ENCODE measurements at regions not wholly inside any gene's neighbourhood (a gene's known extent, or its start where the extent isn't known, plus 50 kb on each side); places are given as distances from the start of the nearest gene placed in this dataset.
A peak's percentile ranks its signal among the peaks of the same experiment; 100 is the strongest.

DNA sequence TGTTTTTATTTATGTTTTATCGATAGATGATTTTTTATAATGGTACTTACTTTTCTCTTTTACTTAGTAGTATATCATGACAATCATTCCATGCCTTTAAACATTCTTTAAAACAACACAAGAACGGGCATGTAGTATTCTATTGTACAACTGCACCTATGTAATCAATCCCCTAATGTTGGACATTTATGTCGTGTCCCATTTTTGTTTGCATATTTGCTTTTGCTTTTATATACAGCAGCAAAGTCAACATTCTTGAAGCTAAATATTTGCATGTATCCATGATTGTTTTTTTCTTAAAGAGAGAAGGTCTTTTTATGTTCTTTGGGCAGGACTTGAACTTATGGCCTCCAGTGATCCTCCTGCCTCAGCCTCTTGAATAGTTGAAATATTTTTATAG lies 527.0 kb upstream of the CLINT1 start:
- Mint-ChIP-seq H3K27me3 (ENCODE audit: low read depth in 3 of 3) (peaks cover 0 to 4% (median under 1%) of the 10 kb centered on the region in 3 donors), H3K36me3 (peaks cover 0 to 2% of the 10 kb centered on the region in 2 donors), H3K9me3 (peaks cover 4 to 21% (median 18%) of the 10 kb centered on the region in 7 donors), H3K4me3 (no peak overlapping the region), H3K4me1 (peaks cover 51% of the 10 kb centered on the region), H3K27ac (peak overlapping the region in 2 of 7 donors; percentile 35 to 88)
- Histone ChIP-seq H3K36me3 (replicated peaks in 1 of 2; ENCODE audit: control insufficient read depth in 1 of 2, insufficient read depth in 2 of 2, low read length in 2 of 2) (no peaks in the 10 kb centered on the region), H2AFZ (ENCODE audit: insufficient read depth, low read depth, low read length, poor library complexity, severe bottlenecking) (no peak overlapping the region), H3K27me3 (ENCODE audit: control insufficient read depth in 2 of 2, insufficient read depth in 2 of 2, low read length in 2 of 2) (no peaks in the 10 kb centered on the region), H3K4me3 (replicated peaks in 1 of 3; ENCODE audit: low read depth in 2 of 3, low read length in 3 of 3) (no peak overlapping the region), H3K79me2 (ENCODE audit: insufficient read depth, low read length) (no peaks in the 10 kb centered on the region), H3K9me3 (replicated peaks in 1 of 2; ENCODE audit: control insufficient read depth in 1 of 2, insufficient read depth in 1 of 2, low read length in 2 of 2) (peaks cover 8 to 9% of the 10 kb centered on the region in 2 donors), H3K27ac (ENCODE audit: low read depth in 1 of 2, low read length in 2 of 2) (no peak overlapping the region), H4K20me1 (ENCODE audit: insufficient read depth, low read length) (no peaks in the 10 kb centered on the region), H3K9ac (ENCODE audit: insufficient read depth, low read length, poor library complexity, severe bottlenecking) (no peak overlapping the region), H3K4me1 (ENCODE audit: control insufficient read depth in 1 of 2, insufficient read depth in 2 of 2, low read length in 2 of 2) (peaks cover 53 to 54% of the 10 kb centered on the region in 2 donors), H3K4me2 (replicated peaks; ENCODE audit: extremely low read depth, low read length, poor library complexity, severe bottlenecking) (no peak overlapping the region)
- intact Hi-C loops (cut with micrococcal nuclease): no loop called here
- TF ChIP-seq, protein P1, sequence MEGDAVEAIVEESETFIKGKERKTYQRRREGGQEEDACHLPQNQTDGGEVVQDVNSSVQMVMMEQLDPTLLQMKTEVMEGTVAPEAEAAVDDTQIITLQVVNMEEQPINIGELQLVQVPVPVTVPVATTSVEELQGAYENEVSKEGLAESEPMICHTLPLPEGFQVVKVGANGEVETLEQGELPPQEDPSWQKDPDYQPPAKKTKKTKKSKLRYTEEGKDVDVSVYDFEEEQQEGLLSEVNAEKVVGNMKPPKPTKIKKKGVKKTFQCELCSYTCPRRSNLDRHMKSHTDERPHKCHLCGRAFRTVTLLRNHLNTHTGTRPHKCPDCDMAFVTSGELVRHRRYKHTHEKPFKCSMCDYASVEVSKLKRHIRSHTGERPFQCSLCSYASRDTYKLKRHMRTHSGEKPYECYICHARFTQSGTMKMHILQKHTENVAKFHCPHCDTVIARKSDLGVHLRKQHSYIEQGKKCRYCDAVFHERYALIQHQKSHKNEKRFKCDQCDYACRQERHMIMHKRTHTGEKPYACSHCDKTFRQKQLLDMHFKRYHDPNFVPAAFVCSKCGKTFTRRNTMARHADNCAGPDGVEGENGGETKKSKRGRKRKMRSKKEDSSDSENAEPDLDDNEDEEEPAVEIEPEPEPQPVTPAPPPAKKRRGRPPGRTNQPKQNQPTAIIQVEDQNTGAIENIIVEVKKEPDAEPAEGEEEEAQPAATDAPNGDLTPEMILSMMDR (IDR thresholded peaks at IDR 0.05): no peak
- no CpG with 5 or more reads among the region's 3 CpGs for WGBS (ENCODE audit: insufficient coverage)
- no peak for DNase-seq

DNA sequence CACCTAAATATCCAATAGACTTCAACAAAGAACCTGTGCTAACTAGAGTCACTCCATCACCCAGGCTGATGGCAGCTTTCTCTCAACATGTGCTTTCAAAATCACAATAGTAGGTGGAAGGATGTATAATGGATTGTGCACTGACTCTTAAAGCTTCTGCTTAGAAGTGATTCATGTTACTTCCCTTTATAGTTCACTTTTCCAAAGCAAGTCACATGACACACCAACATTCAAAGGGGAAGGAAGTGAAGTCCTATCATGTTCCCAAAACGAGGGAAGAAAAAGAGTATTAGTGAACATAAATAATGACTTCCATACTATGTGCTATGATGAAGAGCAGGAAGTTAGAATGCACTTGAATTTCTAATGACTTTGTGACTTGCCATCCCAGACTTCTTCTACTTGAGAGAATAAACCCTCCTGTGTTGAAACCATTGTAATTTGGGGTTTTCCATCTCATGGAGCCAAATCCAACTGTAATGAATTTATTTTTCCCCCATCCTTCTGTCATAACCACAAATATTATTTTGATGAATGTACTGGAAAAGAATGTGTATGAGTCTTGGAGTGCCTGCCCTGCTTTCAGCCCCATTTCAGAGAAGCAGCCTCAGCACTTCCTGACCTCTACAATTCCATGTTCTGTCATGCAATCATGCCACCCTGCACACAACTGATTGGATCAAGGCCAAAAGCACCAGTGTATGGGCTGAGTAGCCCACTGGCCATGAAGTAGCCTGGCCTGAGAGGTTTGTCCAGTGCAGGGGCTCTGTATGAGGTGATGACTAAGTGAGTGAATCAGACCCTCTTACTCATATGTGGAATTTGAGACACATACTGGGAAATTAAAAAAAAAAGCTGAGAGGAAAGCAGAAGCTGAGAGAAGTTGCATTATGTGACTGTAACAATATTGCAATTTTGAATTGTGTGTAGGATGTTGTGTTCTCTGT lies 525.9 kb upstream of the CLINT1 start:
- peaks cover 2% of the 10 kb centered on the region in 2 donors for H3K36me3 Mint-ChIP-seq
- Histone ChIP-seq H3K4me2 (replicated peaks; ENCODE audit: extremely low read depth, low read length, poor library complexity, severe bottlenecking) (no peak overlapping the region), H3K9ac (ENCODE audit: insufficient read depth, low read length, poor library complexity, severe bottlenecking) (no peak overlapping the region), H3K36me3 (replicated peaks in 1 of 2; ENCODE audit: control insufficient read depth in 1 of 2, insufficient read depth in 2 of 2, low read length in 2 of 2) (no peaks in the 10 kb centered on the region), H3K4me3 (replicated peaks in 1 of 3; ENCODE audit: low read depth in 2 of 3, low read length in 3 of 3) (no peak overlapping the region), H3K27me3 (ENCODE audit: control insufficient read depth in 2 of 2, insufficient read depth in 2 of 2, low read length in 2 of 2) (no peaks in the 10 kb centered on the region), H3K9me3 (replicated peaks in 1 of 2; ENCODE audit: control insufficient read depth in 1 of 2, insufficient read depth in 1 of 2, low read length in 2 of 2) (peaks cover 8 to 9% of the 10 kb centered on the region in 2 donors), H2AFZ (ENCODE audit: insufficient read depth, low read depth, low read length, poor library complexity, severe bottlenecking) (no peak overlapping the region), H3K4me1 (ENCODE audit: control insufficient read depth in 1 of 2, insufficient read depth in 2 of 2, low read length in 2 of 2) (peaks cover 54% of the 10 kb centered on the region in 2 donors), H3K27ac (ENCODE audit: low read depth in 1 of 2, low read length in 2 of 2) (peak overlapping the region; percentile 26 to 69), H4K20me1 (ENCODE audit: insufficient read depth, low read length) (no peaks in the 10 kb centered on the region), H3K79me2 (ENCODE audit: insufficient read depth, low read length) (no peaks in the 10 kb centered on the region)
- peak overlapping the region in 1 of 2 donors; percentile 30 for H3K4me3 Mint-ChIP-seq
- peak overlapping the region; percentile 86 to 97 (median 92) for H3K27ac Mint-ChIP-seq
- TF ChIP-seq, protein P1 (IDR thresholded peaks at IDR 0.05): no peak
- H3K9me3 Mint-ChIP-seq: peaks cover 4 to 21% (median 18%) of the 10 kb centered on the region in 7 donors
- H3K4me1 Mint-ChIP-seq: peaks cover 52% of the 10 kb centered on the region
- intact Hi-C loops (cut with micrococcal nuclease): no loop called here
- no CpG with 5 or more reads among the region's 1 CpG for WGBS (ENCODE audit: insufficient coverage)
- peak; percentile 83 to 97 (median 94) for DNase-seq
- H3K27me3 Mint-ChIP-seq (ENCODE audit: low read depth in 3 of 3): peaks cover 4 to 9% (median 8%) of the 10 kb centered on the region in 3 donors
